Loucy (cell line): ENCODE measurements at regions not wholly inside any gene's neighbourhood (a gene's known extent, or its start where the extent isn't known, plus 50 kb on each side); places are given as distances from the start of the nearest gene placed in this dataset.

Experiments used
- CTCF ChIP-seq: fragments of 200-600 bp; sonication (generic); conservative IDR thresholded peaks from 2 replicates; pipeline ENCODE4 v1.5.1; 2014; ENCODE audit warnings: mild to moderate bottlenecking, antibody characterized with exemption, low read length
- EZH2phosphoT487 ChIP-seq: fragments of 200-600 bp; IDR thresholded peaks from 2 replicates; pipeline ENCODE4 v1.6.1; 2018; ENCODE audit warnings: antibody characterized with exemption, mild to moderate bottlenecking, moderate library complexity, borderline replicate concordance

- TF ChIP-seq CTCF (no peak), EZH2phosphoT487 (no peak)
Measured at GRCh38 chr6:110552076-110552475, 75.7 kb upstream of the SLC22A16 start.
